Kidney (tissue), 13 donors: ENCODE measurements at regions not wholly inside any gene's neighbourhood (a gene's known extent, or its start where the extent isn't known, plus 50 kb on each side); places are given as distances from the start of the nearest gene placed in this dataset.

Experiments
- DNase-seq, 5 donors: peaks; one replicate each; pipeline ENCODE4 v3.0.0-alpha.2; 2013 to 2020
- FAIRE-seq: peaks from 2 replicates; lab custom pipeline; 2012; peaks lifted over from hg19 to GRCh38; lab: Jason Lieb, UNC
- H3K27ac ChIP-seq, 2 donors: one replicate each; pipeline ENCODE4 v1.7.0; 2013; ENCODE audit warnings: low read depth in 2 of 2, low read length in 2 of 2, inconsistent platforms in 1 of 2
- H3K27me3 ChIP-seq: one replicate; pipeline ENCODE4 v1.7.1; 2013; ENCODE audit warnings: low read length, inconsistent platforms; ENCODE audit not compliant: control insufficient read depth, insufficient read depth
- H3K36me3 ChIP-seq, 3 donors: one replicate each; pipeline versions ENCODE4 v1.7.0 to v1.7.1; 2013; ENCODE audit warnings: low read length in 3 of 3, control low read depth in 1 of 3, inconsistent platforms in 1 of 3; ENCODE audit not compliant: insufficient read depth in 3 of 3, control insufficient read depth in 2 of 3
- H3K4me1 ChIP-seq, 3 donors: one replicate each; pipeline versions ENCODE4 v1.7.0 to v1.7.1; 2013; ENCODE audit warnings: low read length in 3 of 3, inconsistent platforms in 1 of 3, low read depth in 1 of 3; ENCODE audit not compliant: control insufficient read depth in 2 of 3, insufficient read depth in 2 of 3
- H3K4me3 ChIP-seq, 3 donors: one replicate each; pipeline versions ENCODE4 v1.7.0 to v1.8.1; 2013; ENCODE audit warnings: low read length in 3 of 3, control low read depth in 1 of 3, inconsistent platforms in 1 of 3
- H3K9ac ChIP-seq, 3 donors: one replicate each; pipeline versions ENCODE4 v1.7.0 to v1.7.1; 2013; ENCODE audit warnings: low read length in 3 of 3, control low read depth in 1 of 3, inconsistent platforms in 1 of 3
- H3K9me3 ChIP-seq, 3 donors: one replicate each; pipeline versions ENCODE4 v1.7.0 to v1.7.1; 2013; ENCODE audit warnings: low read length in 3 of 3, control low read depth in 1 of 3, inconsistent platforms in 1 of 3; ENCODE audit not compliant: control insufficient read depth in 2 of 3, insufficient read depth in 1 of 3
- CTCF ChIP-seq: IDR thresholded peaks from 3 replicates; pipeline ENCODE4 v1.5.1; 2012; ENCODE audit warnings: mild to moderate bottlenecking, moderate library complexity, borderline replicate concordance; ENCODE audit not compliant: insufficient read depth; ENCODE audit errors: extremely low read depth
- intact Hi-C: fragments of 100-400 bp; cut with DNase I; formaldehyde crosslinking; loops from one replicate; pipeline ENCODE4 v1.11.1; 2022
- donor health status: control.
- donor health status: control.
- donor health status: control.
- donor health status: control.
- donor health status: control.
- donor health status: DM: yes; HTN: yes; CAD: no.
- donor health status: Normal renal cell carcinoma (clear cell type).

GRCh38 chr9:16215353-16215680, 655.2 kb downstream of the BNC2 start:
- FAIRE-seq (no peak), DNase-seq (no peak)
- Histone ChIP-seq H3K36me3 (no peaks in the 10 kb centered on the region), H3K9ac (no peak overlapping the region), H3K27me3 (no peaks in the 10 kb centered on the region), H3K27ac (no peak overlapping the region), H3K4me1 (peaks cover 0 to 3% (median 3%) of the 10 kb centered on the region in 3 donors), H3K9me3 (no peaks in the 10 kb centered on the region), H3K4me3 (no peak overlapping the region)
- TF ChIP-seq CTCF, result no peak
- intact Hi-C loops, result no loop called here

DNA sequence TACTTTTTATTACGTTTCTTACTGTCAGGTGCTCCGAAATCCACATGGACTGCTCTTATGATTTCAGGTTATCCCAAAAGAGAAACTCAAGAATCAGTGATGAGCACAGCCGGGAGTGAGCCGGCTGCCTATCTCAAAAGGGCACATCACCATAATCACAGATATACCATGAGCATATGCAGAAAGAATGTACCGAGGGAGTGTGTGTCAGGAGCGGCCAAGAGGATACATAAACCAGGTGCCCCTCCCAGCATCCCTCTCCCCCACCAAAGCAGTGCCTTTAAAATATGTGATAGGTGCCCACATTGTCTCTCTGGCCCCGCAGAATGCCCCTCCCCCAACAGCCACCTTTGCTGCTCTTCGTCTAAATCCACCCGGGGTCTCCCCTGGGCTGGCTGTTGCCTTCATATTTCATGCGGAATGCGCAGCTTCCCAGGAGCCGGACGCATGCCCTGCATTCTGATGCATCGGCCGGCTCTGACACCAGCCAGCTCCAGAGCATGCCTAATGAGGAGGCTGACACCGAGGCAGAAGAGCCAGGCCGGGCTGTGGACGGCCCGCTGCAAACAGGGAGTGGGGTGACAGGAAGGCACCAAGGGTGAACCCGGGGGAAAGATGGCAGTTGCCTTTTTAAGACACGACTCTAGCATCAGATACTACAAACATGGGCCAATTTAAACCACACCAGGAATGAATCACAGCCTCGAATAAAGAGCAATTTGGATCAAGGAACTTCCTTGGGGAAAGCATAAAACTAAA, 652.3 kb downstream of the BNC2 start:
- H3K36me3 ChIP-seq, result no peaks in the 10 kb centered on the region
- H3K4me3 ChIP-seq, result no peak overlapping the region
- peak in 1 of 5 donors; percentile 48 for DNase-seq
- H3K27ac ChIP-seq, result no peak overlapping the region
- peaks cover 0 to 5% (median 3%) of the 10 kb centered on the region in 3 donors for H3K4me1 ChIP-seq
- H3K9ac ChIP-seq, result no peak overlapping the region
- FAIRE-seq, result no peak
- intact Hi-C loops, result no loop called here
- TF ChIP-seq CTCF, result no peak
- H3K9me3 ChIP-seq, result no peaks in the 10 kb centered on the region
- H3K27me3 ChIP-seq, result no peaks in the 10 kb centered on the region

- Histone ChIP-seq H3K27ac (no peak overlapping the region), H3K4me3 (no peak overlapping the region), H3K9ac (no peak overlapping the region), H3K9me3 (no peaks in the 10 kb centered on the region), H3K36me3 (no peaks in the 10 kb centered on the region), H3K4me1 (peaks cover 0 to 2% (median 0%) of the 10 kb centered on the region in 3 donors), H3K27me3 (no peaks in the 10 kb centered on the region)
- intact Hi-C loops, result no loop called here
- FAIRE-seq (no peak), DNase-seq (peak in 1 of 5 donors; percentile 51)
- TF ChIP-seq CTCF, result no peak
Measured at GRCh38 chr9:16221366-16221765, 649.1 kb downstream of the BNC2 start.
